GDM1 (cell line): ENCODE measurements at regions not wholly inside any gene's neighbourhood (a gene's known extent, or its start where the extent isn't known, plus 50 kb on each side); places are given as distances from the start of the nearest gene placed in this dataset.

Source experiments
- DNase-seq: peaks from one replicate; lab custom pipeline; 2025; lab: John Stamatoyannopoulos, UW

GRCh38 chr4:42330002-42330592 lies 67.2 kb upstream of the SHISA3 start:
- DNase-seq = no peak

DNA sequence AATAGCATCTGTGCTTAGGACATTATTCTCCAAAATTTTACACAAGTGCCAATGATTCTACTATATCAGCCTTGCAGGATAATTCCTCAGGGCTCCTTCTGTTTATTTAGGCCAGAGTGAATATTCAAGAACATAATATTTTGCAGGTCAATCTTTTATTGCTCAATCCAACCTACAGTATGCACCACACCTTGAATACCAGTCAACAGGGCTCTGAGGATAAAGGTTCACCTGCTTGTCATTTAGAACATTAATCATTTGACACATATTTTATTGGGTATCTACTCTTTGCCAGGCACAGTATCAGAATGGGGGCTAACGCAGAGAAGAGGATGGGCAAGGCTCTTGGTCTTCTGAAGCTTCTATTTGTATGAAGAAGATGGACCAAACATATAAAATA lies 66.2 kb upstream of the SHISA3 start:
- DNase-seq = no peak

- no peak for DNase-seq
These were observed 65.3 kb upstream of the SHISA3 start for GRCh38 chr4:42331914-42332368.

DNA sequence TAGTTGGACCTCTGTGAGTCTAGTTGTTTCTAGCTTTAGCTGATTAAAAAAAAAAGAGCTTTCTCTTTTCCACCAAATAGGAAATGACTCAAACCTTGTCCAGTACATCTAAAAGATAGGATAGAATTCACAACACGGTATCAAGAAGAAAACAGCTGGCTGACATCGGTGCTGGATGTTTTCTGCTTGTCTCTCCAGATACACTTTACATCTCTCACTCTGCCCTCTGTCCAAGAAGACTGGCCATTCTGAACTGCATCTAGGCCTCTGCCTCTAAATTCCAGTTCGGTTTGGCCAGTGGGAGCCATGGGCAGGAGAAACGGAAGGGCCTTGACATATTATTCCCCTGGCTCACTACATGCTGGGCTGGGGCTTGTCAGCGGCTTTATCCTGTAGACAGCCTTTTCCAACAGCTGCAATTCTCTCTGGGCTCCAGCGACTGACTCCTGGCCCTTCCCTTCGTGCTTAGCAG lies 57.3 kb upstream of the SHISA3 start:
- DNase-seq = no peak

DNA sequence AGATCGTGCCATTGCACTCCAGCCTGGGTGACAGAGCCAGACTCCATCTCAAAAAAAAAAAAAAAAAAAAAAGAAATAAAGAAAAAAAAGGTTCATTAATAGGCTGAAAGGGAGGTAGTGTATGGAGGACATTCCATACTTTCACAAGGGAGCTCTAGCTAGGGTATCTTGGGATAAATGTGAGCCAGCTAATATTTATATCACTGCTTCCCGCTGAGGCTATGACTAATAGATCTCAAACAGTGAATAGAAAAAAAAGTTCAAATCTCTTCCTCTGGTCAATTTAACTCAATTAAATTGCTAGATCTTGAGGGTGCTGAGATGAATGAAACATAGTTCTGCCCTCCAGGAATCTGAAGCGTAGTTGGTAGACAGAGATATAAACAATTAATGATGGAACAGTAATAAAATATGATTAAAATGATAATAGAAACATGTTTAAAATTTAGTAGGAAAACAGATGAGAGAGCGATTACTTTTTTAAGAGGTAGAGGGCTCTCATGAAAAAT lies 55.7 kb upstream of the SHISA3 start:
- no peak for DNase-seq

- no peak for DNase-seq
These were observed 54.8 kb upstream of the SHISA3 start for GRCh38 chr4:42342459-42342858.

DNA sequence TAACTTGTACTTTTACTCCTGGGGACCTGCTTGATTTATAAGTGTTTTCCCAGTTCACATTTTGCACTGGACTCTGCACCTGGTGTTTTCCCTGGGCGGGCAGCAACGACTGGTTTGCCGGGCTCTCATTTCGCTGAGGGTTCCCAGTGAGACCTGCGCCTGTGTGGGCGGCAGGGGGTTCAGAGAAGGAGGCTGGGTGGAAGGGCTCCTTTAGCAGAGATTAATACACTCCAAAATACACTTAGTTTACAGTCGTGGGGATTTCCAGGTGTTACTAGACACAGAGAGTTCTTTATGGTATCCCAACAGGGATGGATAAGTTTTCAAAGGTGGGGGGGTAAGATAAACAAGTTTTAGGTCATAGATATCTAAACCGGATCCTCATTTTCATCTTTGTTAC lies 53.0 kb upstream of the SHISA3 start:
- no peak for DNase-seq

- DNase-seq = no peak
These were observed 52.5 kb upstream of the SHISA3 start for GRCh38 chr4:42344749-42345148.

DNA sequence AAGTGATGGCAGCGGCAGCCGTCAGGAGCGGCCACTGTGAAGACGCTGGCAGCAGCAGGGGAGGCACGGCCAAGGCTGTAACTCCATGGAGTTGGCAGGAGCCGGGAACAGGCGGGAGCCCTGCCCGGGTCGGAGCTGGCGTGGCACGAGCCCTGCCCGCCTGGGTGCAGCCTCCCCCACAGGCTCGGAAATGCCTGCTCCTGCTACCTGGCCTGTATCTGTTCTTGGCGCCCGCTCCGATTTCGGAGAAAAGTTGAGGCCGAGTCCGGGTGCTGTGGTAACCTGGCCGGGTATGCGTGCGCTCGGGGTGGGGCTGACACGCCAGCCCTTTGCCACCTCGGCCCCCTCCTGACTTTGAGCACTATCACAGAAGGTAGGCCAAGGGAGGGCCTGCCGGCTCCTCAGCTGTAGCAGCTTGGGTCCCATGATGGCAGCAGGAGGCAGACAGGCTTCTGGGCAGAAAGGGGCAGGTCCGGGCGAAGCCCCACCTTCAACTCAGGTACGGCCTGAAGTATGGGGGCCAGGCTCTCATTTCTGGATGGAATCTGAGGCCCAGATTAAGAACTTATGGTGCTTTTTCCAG lies 51.2 kb upstream of the SHISA3 start:
- DNase-seq = no peak

GRCh38 chr4:42347076-42347475 lies 50.2 kb upstream of the SHISA3 start:
- no peak for DNase-seq
